GM12865 (cell line): ENCODE measurements at regions not wholly inside any gene's neighbourhood (a gene's known extent, or its start where the extent isn't known, plus 50 kb on each side); places are given as distances from the start of the nearest gene placed in this dataset.
"Not testable (repeated sequence)": the region's sequence is repeated elsewhere in the genome, so short reads cannot be mapped to it uniquely, and the experiment has no call there.

Source experiments
- DNase-seq: peaks from one replicate; pipeline ENCODE4 v3.0.0; 2010; ENCODE audit warnings: low read depth
- H3K4me3 ChIP-seq: 2 replicates; pipeline ENCODE4 v1.5.1; 2011; ENCODE audit warnings: mild to moderate bottlenecking, low read depth, low read length, control low read depth
- TF ChIP-seq, protein P1 (sequence below): IDR thresholded peaks from 2 replicates; pipeline ENCODE4 v1.5.1; 2011; ENCODE audit warnings: low read length, control low read depth, low read depth, inconsistent platforms; ENCODE audit not compliant: insufficient read depth; ENCODE audit errors: missing control alignments

DNA sequence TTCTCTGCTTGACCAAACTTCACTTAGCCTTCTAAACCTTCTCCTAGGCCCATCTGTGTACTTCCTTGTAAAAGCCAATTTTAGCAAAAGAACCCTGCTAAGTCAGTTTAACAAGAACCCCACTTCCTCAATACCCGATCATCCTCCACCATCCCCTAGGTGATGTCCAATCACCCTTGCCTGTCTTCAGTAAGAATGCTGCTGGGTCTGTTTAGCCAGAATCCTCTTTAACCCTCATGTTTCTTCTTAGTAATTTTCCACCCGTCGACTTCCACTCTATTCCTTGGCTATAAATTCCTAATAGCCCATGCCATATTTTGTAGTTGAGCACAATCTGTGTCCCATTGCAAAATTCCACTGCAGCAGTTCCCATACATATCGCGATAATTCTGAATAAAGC lies 780.0 kb upstream of the RAB6C start:
- no peak overlapping the region for H3K4me3 ChIP-seq
- TF ChIP-seq, protein P1, sequence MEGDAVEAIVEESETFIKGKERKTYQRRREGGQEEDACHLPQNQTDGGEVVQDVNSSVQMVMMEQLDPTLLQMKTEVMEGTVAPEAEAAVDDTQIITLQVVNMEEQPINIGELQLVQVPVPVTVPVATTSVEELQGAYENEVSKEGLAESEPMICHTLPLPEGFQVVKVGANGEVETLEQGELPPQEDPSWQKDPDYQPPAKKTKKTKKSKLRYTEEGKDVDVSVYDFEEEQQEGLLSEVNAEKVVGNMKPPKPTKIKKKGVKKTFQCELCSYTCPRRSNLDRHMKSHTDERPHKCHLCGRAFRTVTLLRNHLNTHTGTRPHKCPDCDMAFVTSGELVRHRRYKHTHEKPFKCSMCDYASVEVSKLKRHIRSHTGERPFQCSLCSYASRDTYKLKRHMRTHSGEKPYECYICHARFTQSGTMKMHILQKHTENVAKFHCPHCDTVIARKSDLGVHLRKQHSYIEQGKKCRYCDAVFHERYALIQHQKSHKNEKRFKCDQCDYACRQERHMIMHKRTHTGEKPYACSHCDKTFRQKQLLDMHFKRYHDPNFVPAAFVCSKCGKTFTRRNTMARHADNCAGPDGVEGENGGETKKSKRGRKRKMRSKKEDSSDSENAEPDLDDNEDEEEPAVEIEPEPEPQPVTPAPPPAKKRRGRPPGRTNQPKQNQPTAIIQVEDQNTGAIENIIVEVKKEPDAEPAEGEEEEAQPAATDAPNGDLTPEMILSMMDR: no peak
- no peak for DNase-seq

DNA sequence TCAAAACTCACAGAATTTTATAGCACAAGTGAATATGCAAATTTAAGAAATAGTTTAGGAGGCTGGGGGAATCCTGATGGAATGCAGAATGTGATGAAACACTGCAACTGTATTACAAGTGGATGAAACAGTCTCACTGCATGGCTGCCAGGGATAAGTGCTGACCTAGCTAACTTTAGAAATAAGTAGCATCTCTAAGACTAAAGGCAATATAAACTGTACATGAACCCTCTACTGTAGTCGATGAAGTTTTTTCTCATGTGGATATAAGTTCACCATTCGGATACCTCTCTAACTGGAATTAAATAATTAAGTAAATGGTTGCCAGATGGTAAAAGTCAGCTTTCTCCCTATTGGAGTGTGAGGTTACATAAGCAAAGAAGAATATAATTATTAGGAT lies 777.8 kb upstream of the RAB6C start:
- no peak overlapping the region for H3K4me3 ChIP-seq
- TF ChIP-seq, protein P1: no peak
- no peak for DNase-seq

DNA sequence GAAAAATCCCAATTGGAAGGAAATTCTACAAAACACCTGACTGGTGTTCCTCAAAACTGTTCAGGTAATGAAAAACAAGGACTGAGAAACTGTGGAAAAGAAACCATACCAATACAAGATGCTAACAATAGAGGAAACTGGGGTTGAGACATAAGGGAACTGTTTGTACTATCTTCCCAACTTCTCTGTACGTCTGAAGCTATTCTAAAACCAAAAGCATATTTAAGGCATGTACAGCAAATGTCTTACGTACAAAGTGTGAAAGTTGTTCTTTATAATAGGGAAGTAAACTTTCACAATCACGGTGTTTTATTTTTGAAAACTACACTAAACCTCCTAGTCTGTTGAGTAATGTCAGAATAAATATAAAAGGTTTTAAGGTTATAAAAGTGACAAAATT lies 776.1 kb upstream of the RAB6C start:
- no peak for DNase-seq
- H3K4me3 ChIP-seq: no peak overlapping the region
- TF ChIP-seq, protein P1: no peak

DNA sequence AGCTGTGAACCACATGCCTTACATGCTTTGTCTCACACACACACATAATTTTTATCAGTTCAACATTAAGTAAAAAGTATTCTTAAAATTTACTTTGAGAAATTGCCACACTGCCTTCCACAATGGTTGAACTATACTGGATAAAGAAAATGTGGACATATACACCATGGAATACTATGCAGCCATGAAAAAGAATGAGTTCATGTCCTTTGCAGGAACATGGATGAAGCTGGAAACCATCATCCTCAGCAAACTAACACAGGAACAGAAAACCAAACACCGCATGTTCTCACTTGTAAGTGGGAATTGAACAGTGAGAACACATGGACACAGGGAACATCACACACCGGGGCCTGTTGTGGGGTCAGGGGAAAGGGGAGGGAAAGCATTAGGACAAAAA lies 774.9 kb upstream of the RAB6C start:
- not testable (repeated sequence) for H3K4me3 ChIP-seq, DNase-seq

DNA sequence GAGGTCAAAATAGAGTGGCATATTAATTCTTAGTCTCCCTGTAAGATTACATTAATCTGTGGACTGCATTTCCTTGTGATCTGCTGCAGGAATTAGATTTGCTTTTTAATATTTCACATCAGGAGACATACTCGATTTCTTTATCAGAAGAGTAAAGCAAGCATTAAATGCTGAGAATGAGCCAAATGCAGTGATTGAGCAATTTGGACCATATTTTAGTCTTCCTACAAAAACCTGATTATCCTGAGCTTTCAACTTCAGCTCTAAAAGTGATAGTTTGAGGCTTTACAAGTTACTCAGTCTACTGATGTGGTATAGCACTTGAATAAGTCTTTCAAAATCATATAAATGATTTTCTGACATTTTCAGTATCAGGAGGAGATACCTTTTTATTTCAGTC lies 774.3 kb upstream of the RAB6C start:
- no peak overlapping the region for H3K4me3 ChIP-seq
- DNase-seq: no peak
- TF ChIP-seq, protein P1: no peak

DNA sequence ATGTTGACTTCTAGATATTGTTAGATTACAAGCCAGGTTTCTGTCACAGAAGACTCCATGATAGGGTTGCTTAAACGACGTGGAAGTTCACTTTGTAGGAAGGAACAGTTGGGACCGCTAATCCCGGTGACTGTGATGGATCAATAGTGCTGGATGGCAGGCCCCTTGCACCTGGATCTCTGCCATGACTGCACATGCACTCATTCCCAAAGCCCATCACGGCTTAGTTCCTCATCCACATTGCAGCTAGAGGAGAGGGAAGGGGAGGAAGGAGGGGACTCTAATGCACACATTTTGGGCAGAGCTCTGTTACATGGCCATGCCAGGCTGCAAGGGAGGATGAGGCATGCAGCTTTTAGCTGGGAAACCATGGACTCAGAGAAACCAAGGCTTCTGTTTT lies 773.7 kb upstream of the RAB6C start:
- no peak for DNase-seq
- TF ChIP-seq, protein P1: no peak

DNA sequence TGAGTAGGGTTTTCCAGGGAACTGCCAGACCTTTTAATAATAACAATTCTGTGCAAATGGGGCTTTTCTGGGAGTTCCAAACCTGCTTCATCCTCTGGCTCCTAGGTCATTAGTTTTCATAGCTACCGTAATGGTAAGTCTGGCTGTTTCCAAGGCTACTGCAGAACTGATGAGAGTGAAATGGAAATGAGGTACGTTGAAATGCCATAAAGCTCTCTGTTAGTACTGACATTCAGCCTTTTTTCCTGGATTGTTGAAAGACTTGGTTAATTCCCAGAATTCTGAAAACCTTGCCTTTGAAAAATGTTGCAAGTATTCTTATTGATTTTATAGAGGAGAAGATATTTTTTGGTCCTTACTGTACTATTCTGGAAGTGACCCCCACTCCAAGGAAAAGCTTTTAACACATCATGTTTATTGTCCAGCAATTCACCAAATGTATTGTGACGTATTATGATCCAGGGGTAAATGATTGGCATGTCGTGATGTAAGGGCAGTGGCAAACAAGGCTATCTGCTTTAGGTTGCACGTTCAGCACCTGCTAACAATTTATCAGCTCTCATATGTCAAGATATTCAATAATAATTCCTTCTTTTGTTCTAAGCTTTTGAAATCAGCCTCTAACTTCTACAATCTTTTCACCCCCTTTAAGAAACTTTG lies 767.0 kb upstream of the RAB6C start:
- TF ChIP-seq, protein P1: no peak
- no peak overlapping the region for H3K4me3 ChIP-seq
- no peak for DNase-seq

More for the DNA sequence above, 773.7 kb upstream of the RAB6C start:
- no peak overlapping the region for H3K4me3 ChIP-seq
